Gastrocnemius medialis (tissue), 4 donors: ENCODE measurements at regions not wholly inside any gene's neighbourhood (a gene's known extent, or its start where the extent isn't known, plus 50 kb on each side); places are given as distances from the start of the nearest gene placed in this dataset.

Source experiments
- POLR2A ChIP-seq, 2 donors: fragments of 450-650 bp; IDR thresholded peaks; one replicate each; pipeline ENCODE4 v1.6.1; 2017; ENCODE audit warnings: antibody characterized with exemption in 2 of 2, mild to moderate bottlenecking in 2 of 2, moderate library complexity in 2 of 2
- TF ChIP-seq, protein P1 (sequence below), 5 experiments: fragments of 450-650 bp in 3 of 5; fragments of 200-600 bp in 2 of 5; sonication (generic) in 2 of 5; IDR thresholded peaks in 4 of 5; conservative IDR thresholded peaks in 1 of 5; 1 replicate in 4 of 5; 2 replicates in 1 of 5; pipeline ENCODE4 v1.5.1; 2016 to 2019; ENCODE audit warnings: antibody characterized with exemption in 5 of 5, mild to moderate bottlenecking in 3 of 5, moderate library complexity in 3 of 5

DNA sequence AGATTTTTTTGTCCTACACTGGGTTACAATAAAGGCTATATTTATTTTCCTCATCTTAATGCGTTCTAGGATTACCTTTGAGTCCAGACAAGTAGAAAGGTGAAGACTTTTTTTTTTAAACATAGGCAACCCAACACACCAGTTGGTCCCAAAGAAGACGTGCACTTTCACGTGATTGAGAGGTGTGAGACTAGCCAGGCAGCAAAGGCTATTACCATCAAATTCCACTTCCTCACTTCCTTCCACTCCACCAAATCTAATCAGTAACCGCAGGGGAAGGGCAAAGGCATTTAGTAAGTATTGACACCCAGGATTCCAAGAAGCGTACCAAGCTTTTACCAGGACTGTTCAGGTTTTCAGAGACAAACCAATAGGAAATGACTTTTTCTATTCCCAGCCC, 109.3 kb downstream of the APIP start:
- TF ChIP-seq, protein P1, sequence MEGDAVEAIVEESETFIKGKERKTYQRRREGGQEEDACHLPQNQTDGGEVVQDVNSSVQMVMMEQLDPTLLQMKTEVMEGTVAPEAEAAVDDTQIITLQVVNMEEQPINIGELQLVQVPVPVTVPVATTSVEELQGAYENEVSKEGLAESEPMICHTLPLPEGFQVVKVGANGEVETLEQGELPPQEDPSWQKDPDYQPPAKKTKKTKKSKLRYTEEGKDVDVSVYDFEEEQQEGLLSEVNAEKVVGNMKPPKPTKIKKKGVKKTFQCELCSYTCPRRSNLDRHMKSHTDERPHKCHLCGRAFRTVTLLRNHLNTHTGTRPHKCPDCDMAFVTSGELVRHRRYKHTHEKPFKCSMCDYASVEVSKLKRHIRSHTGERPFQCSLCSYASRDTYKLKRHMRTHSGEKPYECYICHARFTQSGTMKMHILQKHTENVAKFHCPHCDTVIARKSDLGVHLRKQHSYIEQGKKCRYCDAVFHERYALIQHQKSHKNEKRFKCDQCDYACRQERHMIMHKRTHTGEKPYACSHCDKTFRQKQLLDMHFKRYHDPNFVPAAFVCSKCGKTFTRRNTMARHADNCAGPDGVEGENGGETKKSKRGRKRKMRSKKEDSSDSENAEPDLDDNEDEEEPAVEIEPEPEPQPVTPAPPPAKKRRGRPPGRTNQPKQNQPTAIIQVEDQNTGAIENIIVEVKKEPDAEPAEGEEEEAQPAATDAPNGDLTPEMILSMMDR (IDR thresholded peaks at IDR 0.05 in 4 of 5, conservative IDR thresholded peaks at IDR 0.05 in 1 of 5), result no peak
- TF ChIP-seq POLR2A (IDR thresholded peaks at IDR 0.05), result no peak
